HCT116 (cell line): ENCODE measurements at regions not wholly inside any gene's neighbourhood (a gene's known extent, or its start where the extent isn't known, plus 50 kb on each side); places are given as distances from the start of the nearest gene placed in this dataset.

ENCODE experiments used
- ATAC-seq: fragments of 200-7000 bp; cut with Tn5 transposase; 2 replicates; pipeline ENCODE4 v1.9.1; 2020; ENCODE audit warnings: mild to moderate bottlenecking, moderate library complexity
- BruUV-seq: library from RNA; stranded (reverse); fragments of 400-500 nt; replicated peaks from 2 replicates; lab custom pipeline; 2021; lab: Mats Ljungman, UMichigan
- CTCF ChIA-PET: fragments of 300-600 bp; sonication (Branson Sonifier 250); formaldehyde crosslinking; loops from one replicate; lab custom pipeline; 2021; ENCODE audit warnings: antibody characterized with exemption; lab: Charles Lee
- POLR2A ChIA-PET: fragments of 300-600, 350-600 bp; sonication (Branson Sonifier 250); formaldehyde crosslinking; loops from one replicate; lab custom pipeline; 2021; ENCODE audit warnings: antibody characterized with exemption; lab: Charles Lee
- RAD21 ChIA-PET, 2 experiments: fragments of 300-600 bp; sonication (Branson Sonifier 250); formaldehyde crosslinking; loops; one replicate each; lab custom pipeline; 2023; ENCODE audit warnings: low total read pairs in 2 of 2; ENCODE audit not compliant: uncharacterized antibody in 2 of 2, unreplicated experiment in 2 of 2, low non-redundant PET in 1 of 2; lab: Charles Lee
- DNase-seq: peaks from one replicate; pipeline ENCODE4 v3.0.0-alpha.2; 2010; ENCODE audit warnings: low read depth, low spot score
- H2AFZ ChIP-seq: fragments of 200-600 bp; shearing (Covaris generic), sonication (generic); 2 replicates; pipeline ENCODE4 v1.6.1; 2017; ENCODE audit warnings: low read depth, mixed run types, mixed read lengths, antibody characterized with exemption, low read length; ENCODE audit not compliant: poor library complexity, severe bottlenecking
- H3K27ac ChIP-seq: 2 replicates; pipeline ENCODE4 v1.5.1; 2012; ENCODE audit warnings: low read depth, low read length
- H3K27me3 ChIP-seq: fragments of 200-600 bp; sonication (generic); 2 replicates; pipeline ENCODE4 v1.6.1; 2016; ENCODE audit warnings: mixed run types, low read length, mixed read lengths; ENCODE audit not compliant: insufficient read depth
- H3K36me3 ChIP-seq, 2 experiments: fragments of 200-500 bp in 1 of 2; fragments of 200-600 bp in 1 of 2; sonication (Bioruptor generic) in 1 of 2; sonication (generic) in 1 of 2; 2 replicates each; pipeline versions ENCODE4 v1.5.1 to v1.6.1; 2014 to 2016; ENCODE audit warnings: low read length in 2 of 2, inconsistent platforms in 1 of 2, mixed read lengths in 1 of 2, mixed run types in 1 of 2; ENCODE audit not compliant: insufficient read depth in 2 of 2, control insufficient read depth in 1 of 2
- H3K4me1 ChIP-seq, 2 experiments: fragments of 200-600 bp in 1 of 2; sonication (generic) in 1 of 2; 2 replicates each; pipeline versions ENCODE4 v1.5.1 to v1.6.1; 2012 to 2017; ENCODE audit warnings: low read length in 2 of 2, inconsistent platforms in 1 of 2, mild to moderate bottlenecking in 1 of 2, mixed read lengths in 1 of 2, mixed run types in 1 of 2, moderate library complexity in 1 of 2; ENCODE audit not compliant: insufficient read depth in 2 of 2, control insufficient read depth in 1 of 2
- H3K4me2 ChIP-seq: fragments of 200-600 bp; sonication (generic); 2 replicates; pipeline ENCODE4 v1.6.1; 2017; ENCODE audit warnings: mixed run types, low read length, mixed read lengths
- H3K4me3 ChIP-seq, 2 experiments: fragments of 200-600 bp in 1 of 2; sonication (generic) in 1 of 2; replicated peaks in 1 of 2; 2 replicates each; pipeline ENCODE4 v1.5.1; 2011 to 2016; ENCODE audit warnings: low read length in 2 of 2, control low read depth in 1 of 2, low read depth in 1 of 2, mild to moderate bottlenecking in 1 of 2, mixed read lengths in 1 of 2, mixed run types in 1 of 2
- H3K79me2 ChIP-seq: fragments of 200-600 bp; sonication (generic); 2 replicates; pipeline ENCODE4 v1.6.1; 2017; ENCODE audit warnings: mild to moderate bottlenecking, mixed run types, low read length, moderate library complexity, mixed read lengths; ENCODE audit not compliant: insufficient read depth
- H3K9ac ChIP-seq: fragments of 200-600 bp; sonication (generic); 2 replicates; pipeline ENCODE4 v1.6.1; 2016; ENCODE audit warnings: low read length, mixed read lengths
- H3K9me2 ChIP-seq: fragments of 200-600 bp; sonication (generic), shearing (Covaris generic); 2 replicates; pipeline ENCODE4 v1.6.1; 2017; ENCODE audit warnings: mixed run types, mild to moderate bottlenecking, moderate library complexity; ENCODE audit not compliant: insufficient read depth
- H3K9me3 ChIP-seq, 2 experiments: fragments of 200-500 bp in 1 of 2; fragments of 200-600 bp in 1 of 2; sonication (Bioruptor generic) in 1 of 2; sonication (generic) in 1 of 2; 2 replicates each; pipeline ENCODE4 v1.6.1; 2014 to 2017; ENCODE audit warnings: low read length in 2 of 2, mixed read lengths in 2 of 2, inconsistent platforms in 1 of 2, low read depth in 1 of 2, mild to moderate bottlenecking in 1 of 2, mixed run types in 1 of 2, moderate library complexity in 1 of 2; ENCODE audit not compliant: control insufficient read depth in 1 of 2, insufficient read depth in 1 of 2
- H4K20me1 ChIP-seq: fragments of 200-600 bp; sonication (generic), shearing (Covaris generic); 2 replicates; pipeline ENCODE4 v1.6.1; 2017; ENCODE audit warnings: mixed run types, mild to moderate bottlenecking, moderate library complexity; ENCODE audit not compliant: insufficient read depth
- ATF3 ChIP-seq: IDR thresholded peaks from 2 replicates; pipeline ENCODE4 v1.6.1; 2012
- CEBPB ChIP-seq: IDR thresholded peaks from 2 replicates; pipeline ENCODE4 v1.6.1; 2012; ENCODE audit warnings: low read depth
- EGR1 ChIP-seq: IDR thresholded peaks from 2 replicates; pipeline ENCODE4 v1.6.1; 2012; ENCODE audit warnings: low read depth
- ELF1 ChIP-seq: IDR thresholded peaks from 2 replicates; pipeline ENCODE4 v1.6.1; 2012; ENCODE audit warnings: low read depth, borderline replicate concordance
- EZH2 ChIP-seq: fragments of 200-600 bp; sonication (generic); IDR thresholded peaks from 2 replicates; pipeline ENCODE4 v1.6.1; 2017; ENCODE audit warnings: antibody characterized with exemption, mixed run types
- EZH2phosphoT487 ChIP-seq: fragments of 200-600 bp; IDR thresholded peaks from 2 replicates; pipeline ENCODE4 v1.6.1; 2018; ENCODE audit warnings: antibody characterized with exemption, borderline replicate concordance
- JUND ChIP-seq: IDR thresholded peaks from 2 replicates; pipeline ENCODE4 v1.6.1; 2012
- POLR2A ChIP-seq: IDR thresholded peaks from 2 replicates; pipeline ENCODE4 v1.7.0; 2011; ENCODE audit warnings: borderline replicate concordance; ENCODE audit not compliant: insufficient read depth, insufficient read length; ENCODE audit errors: extremely low read depth
- POLR2AphosphoS5 ChIP-seq: IDR thresholded peaks from 2 replicates; pipeline ENCODE4 v1.6.1; 2011; ENCODE audit warnings: mild to moderate bottlenecking, low read depth, low read length, moderate library complexity
- RAD21 ChIP-seq: IDR thresholded peaks from 2 replicates; pipeline ENCODE4 v1.6.1; 2012; ENCODE audit warnings: low read depth, mild to moderate bottlenecking
- REST ChIP-seq: IDR thresholded peaks from 2 replicates; pipeline ENCODE4 v1.6.1; 2012; ENCODE audit warnings: low read depth
- SIN3A ChIP-seq: IDR thresholded peaks from 2 replicates; pipeline ENCODE4 v1.6.1; 2012; ENCODE audit warnings: low read depth
- SP1 ChIP-seq: IDR thresholded peaks from 2 replicates; pipeline ENCODE4 v1.6.1; 2012; ENCODE audit warnings: low read depth
- TCF7L2 ChIP-seq: IDR thresholded peaks from 2 replicates; pipeline ENCODE4 v1.7.0; 2011; ENCODE audit warnings: borderline replicate concordance, inconsistent platforms; ENCODE audit not compliant: insufficient read depth, insufficient read length; ENCODE audit errors: extremely low read depth
- YY1 ChIP-seq: IDR thresholded peaks from 2 replicates; pipeline ENCODE4 v1.6.1; 2011; ENCODE audit warnings: low read length, low read depth, moderate library complexity, mild to moderate bottlenecking; ENCODE audit not compliant: insufficient replicate concordance; ENCODE audit errors: extremely low read depth
- ZFX ChIP-seq: fragments of 450-650 bp; IDR thresholded peaks from 2 replicates; pipeline ENCODE4 v1.6.1; 2017
- intact Hi-C: fragments of 100-400 bp; cut with micrococcal nuclease; formaldehyde crosslinking; loops from 2 replicates; pipeline ENCODE4 v1.10.0; 2022
- TF ChIP-seq, protein P1 (sequence below): IDR thresholded peaks from 2 replicates; pipeline ENCODE4 v1.6.1; 2011; ENCODE audit warnings: mild to moderate bottlenecking, low read length, moderate library complexity; ENCODE audit not compliant: insufficient replicate concordance; ENCODE audit errors: extremely low read depth
- TF ChIP-seq, protein P2 (sequence below): IDR thresholded peaks from 2 replicates; pipeline ENCODE4 v1.6.1; 2012

DNA sequence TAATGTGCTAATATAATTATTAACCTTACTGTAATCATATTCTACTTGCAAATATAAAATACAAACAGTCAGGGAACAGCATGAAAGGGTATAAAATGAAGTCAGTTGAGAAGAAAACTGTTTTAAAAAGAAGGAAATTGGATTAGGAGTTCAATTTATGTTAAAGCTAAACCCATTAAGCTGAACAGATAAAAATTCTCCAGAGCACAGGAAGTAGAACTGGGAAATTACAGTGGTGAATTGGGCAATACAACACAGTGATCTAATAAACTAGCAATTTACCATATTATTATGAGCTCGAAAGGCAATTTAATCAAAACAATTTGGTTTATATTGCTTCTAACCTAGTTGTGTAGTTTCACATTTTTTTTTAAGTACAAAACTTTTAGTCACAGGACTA, 407.4 kb upstream of the RGS17 start:
- ATAC-seq (no peak), DNase-seq (no peak)
- no peaks in the 10 kb centered on the region for H3K4me1 ChIP-seq
- CTCF ChIA-PET, result no interaction called here
- H4K20me1 ChIP-seq, result no peaks in the 10 kb centered on the region
- no peak overlapping the region for H3K4me3 ChIP-seq
- H3K27me3 ChIP-seq, result no peaks in the 10 kb centered on the region; the same call in 1 of the 2 replicates
- H3K27ac ChIP-seq, result no peak overlapping the region
- H3K36me3 ChIP-seq, result no peaks in the 10 kb centered on the region
- H3K9me3 ChIP-seq, result no peaks in the 10 kb centered on the region
- intact Hi-C loops, result no loop called here
- no peaks in the 10 kb centered on the region for H3K79me2 ChIP-seq
- TF ChIP-seq POLR2AphosphoS5 (no peak), RAD21 (no peak), JUND (no peak), SIN3A (no peak), YY1 (no peak), CEBPB (no peak), POLR2A (no peak), ZFX (no peak), TCF7L2 (no peak), REST (no peak), ATF3 (no peak), EGR1 (no peak), SP1 (no peak), EZH2phosphoT487 (no peak), ELF1 (no peak), EZH2 (no peak)
- TF ChIP-seq, protein P1, sequence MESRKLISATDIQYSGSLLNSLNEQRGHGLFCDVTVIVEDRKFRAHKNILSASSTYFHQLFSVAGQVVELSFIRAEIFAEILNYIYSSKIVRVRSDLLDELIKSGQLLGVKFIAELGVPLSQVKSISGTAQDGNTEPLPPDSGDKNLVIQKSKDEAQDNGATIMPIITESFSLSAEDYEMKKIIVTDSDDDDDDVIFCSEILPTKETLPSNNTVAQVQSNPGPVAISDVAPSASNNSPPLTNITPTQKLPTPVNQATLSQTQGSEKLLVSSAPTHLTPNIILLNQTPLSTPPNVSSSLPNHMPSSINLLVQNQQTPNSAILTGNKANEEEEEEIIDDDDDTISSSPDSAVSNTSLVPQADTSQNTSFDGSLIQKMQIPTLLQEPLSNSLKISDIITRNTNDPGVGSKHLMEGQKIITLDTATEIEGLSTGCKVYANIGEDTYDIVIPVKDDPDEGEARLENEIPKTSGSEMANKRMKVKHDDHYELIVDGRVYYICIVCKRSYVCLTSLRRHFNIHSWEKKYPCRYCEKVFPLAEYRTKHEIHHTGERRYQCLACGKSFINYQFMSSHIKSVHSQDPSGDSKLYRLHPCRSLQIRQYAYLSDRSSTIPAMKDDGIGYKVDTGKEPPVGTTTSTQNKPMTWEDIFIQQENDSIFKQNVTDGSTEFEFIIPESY, result no peak
- TF ChIP-seq, protein P2, sequence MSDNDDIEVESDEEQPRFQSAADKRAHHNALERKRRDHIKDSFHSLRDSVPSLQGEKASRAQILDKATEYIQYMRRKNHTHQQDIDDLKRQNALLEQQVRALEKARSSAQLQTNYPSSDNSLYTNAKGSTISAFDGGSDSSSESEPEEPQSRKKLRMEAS, result no peak
- H3K9me2 ChIP-seq, result no peaks in the 10 kb centered on the region
- BruUV-seq, result no TSS peak
- no peak overlapping the region for H3K4me2 ChIP-seq
- POLR2A ChIA-PET, result no interaction called here
- no peak overlapping the region for H3K9ac ChIP-seq
- RAD21 ChIA-PET, result no interaction called here
- H2AFZ ChIP-seq, result no peak overlapping the region
